GM23338 (cell line): ENCODE measurements at regions not wholly inside any gene's neighbourhood (a gene's known extent, or its start where the extent isn't known, plus 50 kb on each side); places are given as distances from the start of the nearest gene placed in this dataset.

Experiments
- ATAC-seq: fragments of 200-7000 bp; cut with Tn5 transposase; 3 replicates; pipeline ENCODE4 v1.9.1; 2020
- DNase-seq: peaks from one replicate; pipeline ENCODE4 v3.0.0-alpha.2; 2015; ENCODE audit warnings: low spot score
- H2AFZ ChIP-seq: fragments of 200-600 bp; sonication (generic); 2 replicates; pipeline ENCODE4 v1.8.0; 2016; ENCODE audit warnings: antibody characterized with exemption, mild to moderate bottlenecking, moderate library complexity
- H3F3A ChIP-seq: fragments of 200-600 bp; sonication (generic); replicated peaks from 2 replicates; pipeline ENCODE4 v1.8.0; 2017; ENCODE audit warnings: antibody characterized with exemption, mixed run types, low read depth
- H3K27ac ChIP-seq: fragments of 200-600 bp; sonication (generic); 2 replicates; pipeline ENCODE4 v1.6.1; 2016; ENCODE audit warnings: low read depth
- H3K27me3 ChIP-seq: fragments of 200-600 bp; sonication (generic); 2 replicates; pipeline ENCODE4 v1.8.0; 2016; ENCODE audit warnings: mild to moderate bottlenecking, mixed run types, moderate library complexity; ENCODE audit not compliant: insufficient read depth
- H3K36me3 ChIP-seq: fragments of 200-600 bp; sonication (generic); 2 replicates; pipeline ENCODE4 v1.8.0; 2016; ENCODE audit warnings: mild to moderate bottlenecking; ENCODE audit not compliant: insufficient read depth
- H3K4me1 ChIP-seq: fragments of 200-600 bp; sonication (generic); 2 replicates; pipeline ENCODE4 v1.8.0; 2016; ENCODE audit warnings: mild to moderate bottlenecking, moderate library complexity; ENCODE audit not compliant: insufficient read depth
- H3K4me2 ChIP-seq: fragments of 200-600 bp; sonication (generic); 2 replicates; pipeline ENCODE4 v1.7.1; 2017; ENCODE audit warnings: mixed run types
- H3K4me3 ChIP-seq: fragments of 200-600 bp; sonication (generic); 2 replicates; pipeline ENCODE4 v1.6.1; 2016; ENCODE audit warnings: mixed run types
- H3K79me2 ChIP-seq: fragments of 200-600 bp; sonication (generic); replicated peaks from 2 replicates; pipeline ENCODE4 v1.8.0; 2017; ENCODE audit warnings: mild to moderate bottlenecking; ENCODE audit not compliant: insufficient read depth
- H3K9me2 ChIP-seq: fragments of 200-600 bp; sonication (generic); 2 replicates; pipeline ENCODE4 v1.8.0; 2017; ENCODE audit not compliant: insufficient read depth
- H4K20me1 ChIP-seq: fragments of 200-600 bp; sonication (generic); replicated peaks from 2 replicates; pipeline ENCODE4 v1.8.0; 2017; ENCODE audit warnings: mild to moderate bottlenecking; ENCODE audit not compliant: insufficient read depth
- H3K27ac Mint-ChIP-seq: 2 replicates; pipeline ENCODE4 v1.8.0; 2020; ENCODE audit warnings: inconsistent platforms, mild to moderate bottlenecking, moderate library complexity, mixed read lengths
- H3K27me3 Mint-ChIP-seq: 3 replicates; pipeline ENCODE4 v1.8.0; 2022; ENCODE audit warnings: low read depth, mild to moderate bottlenecking, moderate library complexity, mixed read lengths, inconsistent platforms; ENCODE audit not compliant: insufficient read depth, poor library complexity
- H3K36me3 Mint-ChIP-seq: 3 replicates; pipeline ENCODE4 v1.8.0; 2021; ENCODE audit warnings: low read depth, mild to moderate bottlenecking, inconsistent platforms, moderate library complexity, mixed read lengths
- H3K4me1 Mint-ChIP-seq: 3 replicates; pipeline ENCODE4 v1.8.0; 2020; ENCODE audit warnings: mild to moderate bottlenecking, inconsistent platforms, mixed read lengths
- H3K4me3 Mint-ChIP-seq: 3 replicates; pipeline ENCODE4 v1.8.0; 2021; ENCODE audit warnings: moderate library complexity, mild to moderate bottlenecking, inconsistent platforms, mixed read lengths
- H3K9me3 Mint-ChIP-seq: 3 replicates; pipeline ENCODE4 v1.8.0; 2020; ENCODE audit warnings: moderate library complexity, mild to moderate bottlenecking, inconsistent platforms, mixed read lengths
- CREB1 ChIP-seq: fragments of 250-450 bp; sonication (Bioruptor Pico); IDR thresholded peaks from 2 replicates; pipeline ENCODE4 v1.5.0; 2020; ENCODE audit warnings: low read depth, mild to moderate bottlenecking, moderate library complexity
- EZH2 ChIP-seq: fragments of 200-600 bp; sonication (generic); IDR thresholded peaks from one replicate; pipeline ENCODE4 v1.8.0; 2017; ENCODE audit warnings: antibody characterized with exemption, mild to moderate bottlenecking, low read depth; ENCODE audit not compliant: unreplicated experiment
- EZH2phosphoT487 ChIP-seq: fragments of 200-600 bp; sonication (generic); IDR thresholded peaks from one replicate; pipeline ENCODE4 v1.8.1; 2018; ENCODE audit warnings: antibody characterized with exemption; ENCODE audit not compliant: unreplicated experiment
- JUNB ChIP-seq: IDR thresholded peaks from one replicate; pipeline ENCODE4 v1.6.1; 2016; ENCODE audit warnings: antibody characterized with exemption; ENCODE audit not compliant: unreplicated experiment
- NANOG ChIP-seq: IDR thresholded peaks from 2 replicates; pipeline ENCODE4 v1.6.1; 2016; ENCODE audit warnings: antibody characterized with exemption, borderline replicate concordance
- POLR2AphosphoS5 ChIP-seq: IDR thresholded peaks from 2 replicates; pipeline ENCODE4 v1.6.1; 2016; ENCODE audit warnings: antibody characterized with exemption, low read depth
- STAT1 ChIP-seq: IDR thresholded peaks from one replicate; pipeline ENCODE4 v1.6.1; 2016; ENCODE audit warnings: antibody characterized with exemption; ENCODE audit not compliant: unreplicated experiment
- ZNF114 ChIP-seq: fragments of 250-450 bp; sonication (Bioruptor Pico); IDR thresholded peaks from 2 replicates; pipeline ENCODE4 v1.5.0; 2020; ENCODE audit warnings: mild to moderate bottlenecking, moderate library complexity
- ZNF331 ChIP-seq: fragments of 250-450 bp; sonication (Bioruptor Pico); IDR thresholded peaks from 2 replicates; pipeline ENCODE4 v1.5.0; 2020; ENCODE audit warnings: low read depth, mild to moderate bottlenecking, moderate library complexity
- ZNF462 ChIP-seq: fragments of 250-450 bp; sonication (Bioruptor Pico); IDR thresholded peaks from 2 replicates; pipeline ENCODE4 v1.5.0; 2020; ENCODE audit warnings: mild to moderate bottlenecking, moderate library complexity
- TF ChIP-seq, protein P1 (sequence below): IDR thresholded peaks from one replicate; pipeline ENCODE4 v1.6.1; 2018; ENCODE audit warnings: antibody characterized with exemption; ENCODE audit not compliant: unreplicated experiment
- TF ChIP-seq, protein P2 (sequence below): IDR thresholded peaks from 2 replicates; pipeline ENCODE4 v1.6.1; 2016; ENCODE audit warnings: antibody characterized with exemption

- Mint-ChIP-seq H3K4me1 (no peaks in the 10 kb centered on the region), H3K27ac (no peak overlapping the region), H3K9me3 (peaks cover 49% of the 10 kb centered on the region), H3K36me3 (peaks cover 21% of the 10 kb centered on the region), H3K27me3 (peaks cover 6% of the 10 kb centered on the region), H3K4me3 (no peak overlapping the region)
- ATAC-seq (no peak), DNase-seq (no peak)
- H3K27ac ChIP-seq: no peak overlapping the region
- no peaks in the 10 kb centered on the region for H4K20me1 ChIP-seq
- no peak overlapping the region for H2AFZ ChIP-seq
- no peaks in the 10 kb centered on the region for H3K27me3 ChIP-seq
- no peaks in the 10 kb centered on the region for H3K79me2 ChIP-seq
- no peaks in the 10 kb centered on the region for H3F3A ChIP-seq
- no peaks in the 10 kb centered on the region for H3K4me1 ChIP-seq
- H3K36me3 ChIP-seq: no peaks in the 10 kb centered on the region; the same call in 1 of the 2 replicates
- H3K4me3 ChIP-seq: no peak overlapping the region
- H3K9me2 ChIP-seq: peaks cover 11% of the 10 kb centered on the region
- no peak for TF ChIP-seq CREB1 (CRISPR knock-in tag)
- TF ChIP-seq POLR2AphosphoS5: no peak
- no peak for TF ChIP-seq EZH2
- no peak for TF ChIP-seq ZNF462 (CRISPR knock-in tag)
- no peak for TF ChIP-seq JUNB
- TF ChIP-seq STAT1: no peak
- TF ChIP-seq EZH2phosphoT487: no peak
- TF ChIP-seq NANOG: no peak
- TF ChIP-seq, protein P1, sequence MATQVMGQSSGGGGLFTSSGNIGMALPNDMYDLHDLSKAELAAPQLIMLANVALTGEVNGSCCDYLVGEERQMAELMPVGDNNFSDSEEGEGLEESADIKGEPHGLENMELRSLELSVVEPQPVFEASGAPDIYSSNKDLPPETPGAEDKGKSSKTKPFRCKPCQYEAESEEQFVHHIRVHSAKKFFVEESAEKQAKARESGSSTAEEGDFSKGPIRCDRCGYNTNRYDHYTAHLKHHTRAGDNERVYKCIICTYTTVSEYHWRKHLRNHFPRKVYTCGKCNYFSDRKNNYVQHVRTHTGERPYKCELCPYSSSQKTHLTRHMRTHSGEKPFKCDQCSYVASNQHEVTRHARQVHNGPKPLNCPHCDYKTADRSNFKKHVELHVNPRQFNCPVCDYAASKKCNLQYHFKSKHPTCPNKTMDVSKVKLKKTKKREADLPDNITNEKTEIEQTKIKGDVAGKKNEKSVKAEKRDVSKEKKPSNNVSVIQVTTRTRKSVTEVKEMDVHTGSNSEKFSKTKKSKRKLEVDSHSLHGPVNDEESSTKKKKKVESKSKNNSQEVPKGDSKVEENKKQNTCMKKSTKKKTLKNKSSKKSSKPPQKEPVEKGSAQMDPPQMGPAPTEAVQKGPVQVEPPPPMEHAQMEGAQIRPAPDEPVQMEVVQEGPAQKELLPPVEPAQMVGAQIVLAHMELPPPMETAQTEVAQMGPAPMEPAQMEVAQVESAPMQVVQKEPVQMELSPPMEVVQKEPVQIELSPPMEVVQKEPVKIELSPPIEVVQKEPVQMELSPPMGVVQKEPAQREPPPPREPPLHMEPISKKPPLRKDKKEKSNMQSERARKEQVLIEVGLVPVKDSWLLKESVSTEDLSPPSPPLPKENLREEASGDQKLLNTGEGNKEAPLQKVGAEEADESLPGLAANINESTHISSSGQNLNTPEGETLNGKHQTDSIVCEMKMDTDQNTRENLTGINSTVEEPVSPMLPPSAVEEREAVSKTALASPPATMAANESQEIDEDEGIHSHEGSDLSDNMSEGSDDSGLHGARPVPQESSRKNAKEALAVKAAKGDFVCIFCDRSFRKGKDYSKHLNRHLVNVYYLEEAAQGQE: no peak
- TF ChIP-seq, protein P2, sequence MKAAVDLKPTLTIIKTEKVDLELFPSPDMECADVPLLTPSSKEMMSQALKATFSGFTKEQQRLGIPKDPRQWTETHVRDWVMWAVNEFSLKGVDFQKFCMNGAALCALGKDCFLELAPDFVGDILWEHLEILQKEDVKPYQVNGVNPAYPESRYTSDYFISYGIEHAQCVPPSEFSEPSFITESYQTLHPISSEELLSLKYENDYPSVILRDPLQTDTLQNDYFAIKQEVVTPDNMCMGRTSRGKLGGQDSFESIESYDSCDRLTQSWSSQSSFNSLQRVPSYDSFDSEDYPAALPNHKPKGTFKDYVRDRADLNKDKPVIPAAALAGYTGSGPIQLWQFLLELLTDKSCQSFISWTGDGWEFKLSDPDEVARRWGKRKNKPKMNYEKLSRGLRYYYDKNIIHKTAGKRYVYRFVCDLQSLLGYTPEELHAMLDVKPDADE: no peak
- TF ChIP-seq ZNF331 (CRISPR knock-in tag): no peak
- no peak for TF ChIP-seq ZNF114
- no peak overlapping the region for H3K4me2 ChIP-seq
These were observed 73.8 kb downstream of the DHRS2 start for GRCh38 chr14:23709923-23710322.
